GM23338 (cell line): ENCODE measurements at regions not wholly inside any gene's neighbourhood (a gene's known extent, or its start where the extent isn't known, plus 50 kb on each side); places are given as distances from the start of the nearest gene placed in this dataset.

Experiments used
- ATAC-seq: fragments of 200-7000 bp; cut with Tn5 transposase; 3 replicates; pipeline ENCODE4 v1.9.1; 2020
- DNase-seq: peaks from one replicate; pipeline ENCODE4 v3.0.0-alpha.2; 2015; ENCODE audit warnings: low spot score
- H2AFZ ChIP-seq: fragments of 200-600 bp; sonication (generic); 2 replicates; pipeline ENCODE4 v1.8.0; 2016; ENCODE audit warnings: antibody characterized with exemption, mild to moderate bottlenecking, moderate library complexity
- H3F3A ChIP-seq: fragments of 200-600 bp; sonication (generic); replicated peaks from 2 replicates; pipeline ENCODE4 v1.8.0; 2017; ENCODE audit warnings: antibody characterized with exemption, mixed run types, low read depth
- H3K27ac ChIP-seq: fragments of 200-600 bp; sonication (generic); 2 replicates; pipeline ENCODE4 v1.6.1; 2016; ENCODE audit warnings: low read depth
- H3K27me3 ChIP-seq: fragments of 200-600 bp; sonication (generic); 2 replicates; pipeline ENCODE4 v1.8.0; 2016; ENCODE audit warnings: mild to moderate bottlenecking, mixed run types, moderate library complexity; ENCODE audit not compliant: insufficient read depth
- H3K36me3 ChIP-seq: fragments of 200-600 bp; sonication (generic); 2 replicates; pipeline ENCODE4 v1.8.0; 2016; ENCODE audit warnings: mild to moderate bottlenecking; ENCODE audit not compliant: insufficient read depth
- H3K4me1 ChIP-seq: fragments of 200-600 bp; sonication (generic); 2 replicates; pipeline ENCODE4 v1.8.0; 2016; ENCODE audit warnings: mild to moderate bottlenecking, moderate library complexity; ENCODE audit not compliant: insufficient read depth
- H3K4me2 ChIP-seq: fragments of 200-600 bp; sonication (generic); 2 replicates; pipeline ENCODE4 v1.7.1; 2017; ENCODE audit warnings: mixed run types
- H3K4me3 ChIP-seq: fragments of 200-600 bp; sonication (generic); 2 replicates; pipeline ENCODE4 v1.6.1; 2016; ENCODE audit warnings: mixed run types
- H3K79me2 ChIP-seq: fragments of 200-600 bp; sonication (generic); replicated peaks from 2 replicates; pipeline ENCODE4 v1.8.0; 2017; ENCODE audit warnings: mild to moderate bottlenecking; ENCODE audit not compliant: insufficient read depth
- H3K9me2 ChIP-seq: fragments of 200-600 bp; sonication (generic); 2 replicates; pipeline ENCODE4 v1.8.0; 2017; ENCODE audit not compliant: insufficient read depth
- H4K20me1 ChIP-seq: fragments of 200-600 bp; sonication (generic); replicated peaks from 2 replicates; pipeline ENCODE4 v1.8.0; 2017; ENCODE audit warnings: mild to moderate bottlenecking; ENCODE audit not compliant: insufficient read depth
- H3K27ac Mint-ChIP-seq: 2 replicates; pipeline ENCODE4 v1.8.0; 2020; ENCODE audit warnings: inconsistent platforms, mild to moderate bottlenecking, moderate library complexity, mixed read lengths
- H3K27me3 Mint-ChIP-seq: 3 replicates; pipeline ENCODE4 v1.8.0; 2022; ENCODE audit warnings: low read depth, mild to moderate bottlenecking, moderate library complexity, mixed read lengths, inconsistent platforms; ENCODE audit not compliant: insufficient read depth, poor library complexity
- H3K36me3 Mint-ChIP-seq: 3 replicates; pipeline ENCODE4 v1.8.0; 2021; ENCODE audit warnings: low read depth, mild to moderate bottlenecking, inconsistent platforms, moderate library complexity, mixed read lengths
- H3K4me1 Mint-ChIP-seq: 3 replicates; pipeline ENCODE4 v1.8.0; 2020; ENCODE audit warnings: mild to moderate bottlenecking, inconsistent platforms, mixed read lengths
- H3K4me3 Mint-ChIP-seq: 3 replicates; pipeline ENCODE4 v1.8.0; 2021; ENCODE audit warnings: moderate library complexity, mild to moderate bottlenecking, inconsistent platforms, mixed read lengths
- H3K9me3 Mint-ChIP-seq: 3 replicates; pipeline ENCODE4 v1.8.0; 2020; ENCODE audit warnings: moderate library complexity, mild to moderate bottlenecking, inconsistent platforms, mixed read lengths
- CREB1 ChIP-seq: fragments of 250-450 bp; sonication (Bioruptor Pico); IDR thresholded peaks from 2 replicates; pipeline ENCODE4 v1.5.0; 2020; ENCODE audit warnings: low read depth, mild to moderate bottlenecking, moderate library complexity
- CTCF ChIP-seq, 2 experiments: fragments of 200-600 bp in 1 of 2; sonication (generic) in 1 of 2; conservative IDR thresholded peaks; 2 replicates each; pipeline versions ENCODE4 v1.5.1 to v1.6.1; 2016 to 2017; ENCODE audit warnings: antibody characterized with exemption in 2 of 2, low read depth in 2 of 2, mild to moderate bottlenecking in 2 of 2, moderate library complexity in 1 of 2
- ETS1 ChIP-seq: IDR thresholded peaks from 2 replicates; pipeline ENCODE4 v1.6.1; 2016; ENCODE audit warnings: antibody characterized with exemption
- EZH2 ChIP-seq: fragments of 200-600 bp; sonication (generic); IDR thresholded peaks from one replicate; pipeline ENCODE4 v1.8.0; 2017; ENCODE audit warnings: antibody characterized with exemption, mild to moderate bottlenecking, low read depth; ENCODE audit not compliant: unreplicated experiment
- EZH2phosphoT487 ChIP-seq: fragments of 200-600 bp; sonication (generic); IDR thresholded peaks from one replicate; pipeline ENCODE4 v1.8.1; 2018; ENCODE audit warnings: antibody characterized with exemption; ENCODE audit not compliant: unreplicated experiment
- JUNB ChIP-seq: IDR thresholded peaks from one replicate; pipeline ENCODE4 v1.6.1; 2016; ENCODE audit warnings: antibody characterized with exemption; ENCODE audit not compliant: unreplicated experiment
- NANOG ChIP-seq: IDR thresholded peaks from 2 replicates; pipeline ENCODE4 v1.6.1; 2016; ENCODE audit warnings: antibody characterized with exemption, borderline replicate concordance
- POLR2AphosphoS5 ChIP-seq: IDR thresholded peaks from 2 replicates; pipeline ENCODE4 v1.6.1; 2016; ENCODE audit warnings: antibody characterized with exemption, low read depth
- REST ChIP-seq: IDR thresholded peaks from one replicate; pipeline ENCODE4 v1.6.1; 2018; ENCODE audit warnings: antibody characterized with exemption; ENCODE audit not compliant: unreplicated experiment
- STAT1 ChIP-seq: IDR thresholded peaks from one replicate; pipeline ENCODE4 v1.6.1; 2016; ENCODE audit warnings: antibody characterized with exemption; ENCODE audit not compliant: unreplicated experiment
- ZNF114 ChIP-seq: fragments of 250-450 bp; sonication (Bioruptor Pico); IDR thresholded peaks from 2 replicates; pipeline ENCODE4 v1.5.0; 2020; ENCODE audit warnings: mild to moderate bottlenecking, moderate library complexity
- ZNF331 ChIP-seq: fragments of 250-450 bp; sonication (Bioruptor Pico); IDR thresholded peaks from 2 replicates; pipeline ENCODE4 v1.5.0; 2020; ENCODE audit warnings: low read depth, mild to moderate bottlenecking, moderate library complexity
- ZNF462 ChIP-seq: fragments of 250-450 bp; sonication (Bioruptor Pico); IDR thresholded peaks from 2 replicates; pipeline ENCODE4 v1.5.0; 2020; ENCODE audit warnings: mild to moderate bottlenecking, moderate library complexity

GRCh38 chr18:65423776-65424175 is 327.0 kb upstream of the CDH7 start:
- no peak for ATAC-seq

More at GRCh38 chr18:65423776-65424175, 327.0 kb upstream of the CDH7 start:
- no peaks in the 10 kb centered on the region; the same call in 2 of the 3 replicates for H3K36me3 Mint-ChIP-seq
- H4K20me1 ChIP-seq = no peaks in the 10 kb centered on the region
- H3K9me3 Mint-ChIP-seq = peaks cover 3% of the 10 kb centered on the region; the same call in 1 of the 3 replicates
- H3F3A ChIP-seq = no peaks in the 10 kb centered on the region
- H3K36me3 ChIP-seq = no peaks in the 10 kb centered on the region
- no peaks in the 10 kb centered on the region for H3K4me1 ChIP-seq
- no peak overlapping the region for H3K27ac Mint-ChIP-seq
- H3K27me3 ChIP-seq = no peaks in the 10 kb centered on the region
- H3K4me3 Mint-ChIP-seq = no peak overlapping the region
- no peaks in the 10 kb centered on the region for H3K79me2 ChIP-seq
- no peak overlapping the region for H2AFZ ChIP-seq
- no peak for DNase-seq
- no peak overlapping the region for H3K27ac ChIP-seq
- H3K9me2 ChIP-seq = no peaks in the 10 kb centered on the region
- no peak overlapping the region for H3K4me2 ChIP-seq
- no peak overlapping the region for H3K4me3 ChIP-seq
- TF ChIP-seq ZNF114 (no peak), EZH2 (no peak), ETS1 (no peak), EZH2phosphoT487 (no peak), ZNF331 (CRISPR knock-in tag) (no peak), ZNF462 (CRISPR knock-in tag) (no peak), CREB1 (CRISPR knock-in tag) (no peak), NANOG (no peak), STAT1 (no peak), REST (no peak), CTCF (conservative IDR thresholded peaks at IDR 0.05; ENCODE audit: low read depth in 2 of 2) (no peak), POLR2AphosphoS5 (no peak), JUNB (no peak)
- H3K27me3 Mint-ChIP-seq = no peaks in the 10 kb centered on the region
- H3K4me1 Mint-ChIP-seq = no peaks in the 10 kb centered on the region
